Trophoblast cell (in vitro differentiated cells and primary cell): ENCODE measurements at regions not wholly inside any gene's neighbourhood (a gene's known extent, or its start where the extent isn't known, plus 50 kb on each side); places are given as distances from the start of the nearest gene placed in this dataset.
A peak's percentile ranks its signal among the peaks of the same experiment; 100 is the strongest.
"Not testable (repeated sequence)": the region's sequence is repeated elsewhere in the genome, so short reads cannot be mapped to it uniquely, and the experiment has no call there.

Source experiments
- DNase-seq, 2 donors: peaks; one replicate each; pipeline ENCODE4 v3.0.0-alpha.2; 2016
- H2AFZ ChIP-seq: 2 replicates; pipeline ENCODE4 v1.6.1; 2013; ENCODE audit warnings: low read length, moderate library complexity, mild to moderate bottlenecking; ENCODE audit not compliant: insufficient read depth, poor library complexity
- H2AK5ac ChIP-seq: 2 replicates; pipeline ENCODE4 v1.6.1; 2013; ENCODE audit warnings: mild to moderate bottlenecking, low read length
- H2BK120ac ChIP-seq: 2 replicates; pipeline ENCODE4 v1.6.1; 2013; ENCODE audit warnings: low read length, mild to moderate bottlenecking, moderate library complexity; ENCODE audit not compliant: insufficient read depth, poor library complexity
- H2BK12ac ChIP-seq: 2 replicates; pipeline ENCODE4 v1.6.1; 2013; ENCODE audit warnings: mild to moderate bottlenecking, low read length, moderate library complexity
- H2BK5ac ChIP-seq: 2 replicates; pipeline ENCODE4 v1.6.1; 2013; ENCODE audit warnings: low read length, low read depth, moderate library complexity, mild to moderate bottlenecking; ENCODE audit not compliant: poor library complexity
- H3K14ac ChIP-seq: 2 replicates; pipeline ENCODE4 v1.6.1; 2013; ENCODE audit warnings: mild to moderate bottlenecking, low read length
- H3K18ac ChIP-seq: 2 replicates; pipeline ENCODE4 v1.6.1; 2013; ENCODE audit warnings: mild to moderate bottlenecking, low read length
- H3K23ac ChIP-seq: 2 replicates; pipeline ENCODE4 v1.6.1; 2013; ENCODE audit warnings: low read length
- H3K27ac ChIP-seq: 2 replicates; pipeline ENCODE4 v1.5.1; 2013; ENCODE audit warnings: low read depth, mild to moderate bottlenecking, inconsistent platforms, low read length, moderate library complexity
- H3K27me3 ChIP-seq: 2 replicates; pipeline ENCODE4 v1.6.1; 2013; ENCODE audit warnings: inconsistent platforms, mild to moderate bottlenecking, low read length, moderate library complexity; ENCODE audit not compliant: insufficient read depth
- H3K36me3 ChIP-seq, 2 experiments: 1 replicate in 1 of 2; 2 replicates in 1 of 2; pipeline ENCODE4 v1.6.1; 2013; ENCODE audit warnings: low read length in 2 of 2, mild to moderate bottlenecking in 2 of 2, moderate library complexity in 1 of 2; ENCODE audit not compliant: insufficient read depth in 2 of 2, control insufficient read depth in 1 of 2
- H3K4ac ChIP-seq: 2 replicates; pipeline ENCODE4 v1.6.1; 2013; ENCODE audit warnings: low read depth, mild to moderate bottlenecking, low read length, moderate library complexity
- H3K4me1 ChIP-seq, 2 experiments: 1 replicate in 1 of 2; 2 replicates in 1 of 2; pipeline ENCODE4 v1.6.1; 2013; ENCODE audit warnings: low read length in 2 of 2, mild to moderate bottlenecking in 2 of 2, moderate library complexity in 1 of 2; ENCODE audit not compliant: insufficient read depth in 2 of 2, control insufficient read depth in 1 of 2
- H3K4me2 ChIP-seq: 2 replicates; pipeline ENCODE4 v1.6.1; 2013; ENCODE audit warnings: inconsistent platforms, mild to moderate bottlenecking, low read length, moderate library complexity
- H3K4me3 ChIP-seq: 2 replicates; pipeline ENCODE4 v1.5.1; 2013; ENCODE audit warnings: mild to moderate bottlenecking, low read depth, low read length, inconsistent platforms
- H3K79me1 ChIP-seq: one replicate; pipeline ENCODE4 v1.6.1; 2013; ENCODE audit warnings: low read length
- H3K79me2 ChIP-seq: 2 replicates; pipeline ENCODE4 v1.6.1; 2013; ENCODE audit warnings: low read length, mild to moderate bottlenecking; ENCODE audit not compliant: control insufficient read depth, insufficient read depth, poor library complexity
- H3K9ac ChIP-seq: 2 replicates; pipeline ENCODE4 v1.6.1; 2013; ENCODE audit warnings: mild to moderate bottlenecking, low read length
- H3K9me3 ChIP-seq: 2 replicates; pipeline ENCODE4 v1.6.1; 2013; ENCODE audit warnings: low read depth, mild to moderate bottlenecking, control low read depth, inconsistent platforms, low read length; ENCODE audit not compliant: insufficient read depth
- H4K12ac ChIP-seq: 2 replicates; pipeline ENCODE4 v1.6.1; 2013; ENCODE audit warnings: low read depth, mild to moderate bottlenecking, low read length, moderate library complexity
- H4K8ac ChIP-seq: 2 replicates; pipeline ENCODE4 v1.6.1; 2013; ENCODE audit warnings: low read depth, mild to moderate bottlenecking, low read length, moderate library complexity
- H4K91ac ChIP-seq: one replicate; pipeline ENCODE4 v1.6.1; 2013; ENCODE audit warnings: low read depth, mild to moderate bottlenecking, low read length, moderate library complexity
- WGBS: extraction: QIAGEN DNeasy Blood & Tissue Kit; methylation state at CpG from one replicate; pipeline ENCODE4 v1.1.7; 2013; ENCODE audit warnings: missing lambda C conversion rate; ENCODE audit not compliant: insufficient read length, insufficient coverage; ENCODE audit errors: extremely low coverage; 5-methylcytosine and 5-hydroxymethylcytosine counted together

GRCh38 chrX:3828378-3829040 lies 115.1 kb upstream of the PRKX start:
- DNase-seq, H4K12ac ChIP-seq, H3K9me3 ChIP-seq, H2BK5ac ChIP-seq, H3K4ac ChIP-seq, H2BK120ac ChIP-seq, H3K23ac ChIP-seq, H4K91ac ChIP-seq, H2AK5ac ChIP-seq, H3K4me2 ChIP-seq, H3K27me3 ChIP-seq, H3K4me1 ChIP-seq, H4K8ac ChIP-seq, H2BK12ac ChIP-seq, H3K14ac ChIP-seq, H3K9ac ChIP-seq, H2AFZ ChIP-seq, H3K36me3 ChIP-seq, H3K4me3 ChIP-seq, H3K79me2 ChIP-seq, H3K27ac ChIP-seq, H3K79me1 ChIP-seq, H3K18ac ChIP-seq: not testable (repeated sequence)
- WGBS: no CpG with 5 or more reads among the region's 20 CpGs

- H3K4me1 ChIP-seq, H3K18ac ChIP-seq: not testable (repeated sequence)
Observed at GRCh38 chrX:3824008-3824407, 110.6 kb upstream of the PRKX start.

GRCh38 chrX:3820167-3820566 lies 106.7 kb upstream of the PRKX start:
- no peak overlapping the region for H3K4ac ChIP-seq
- no peak overlapping the region for H4K8ac ChIP-seq
- no peak overlapping the region for H3K23ac ChIP-seq
- H4K12ac ChIP-seq: no peak overlapping the region
- H3K14ac ChIP-seq: no peak overlapping the region
- no peak overlapping the region for H3K18ac ChIP-seq
- H3K9ac ChIP-seq: no peak overlapping the region
- no peaks in the 10 kb centered on the region for H3K9me3 ChIP-seq
- H3K4me3 ChIP-seq: no peak overlapping the region
- no peak overlapping the region for H2BK120ac ChIP-seq
- H2BK12ac ChIP-seq: no peak overlapping the region
- peak; percentile 2 to 58 for DNase-seq
- no peak overlapping the region for H2AFZ ChIP-seq
- H3K79me1 ChIP-seq: peaks cover 9% of the 10 kb centered on the region
- H3K27ac ChIP-seq: no peak overlapping the region
- peaks cover 14 to 20% of the 10 kb centered on the region in 2 experiments for H3K36me3 ChIP-seq
- H4K91ac ChIP-seq: no peak overlapping the region
- peaks cover 4% of the 10 kb centered on the region for H3K79me2 ChIP-seq
- no CpG with 5 or more reads among the region's 4 CpGs for WGBS
- H3K27me3 ChIP-seq: no peaks in the 10 kb centered on the region
- H3K4me1 ChIP-seq: no peaks in the 10 kb centered on the region
- H2BK5ac ChIP-seq: no peak overlapping the region
- no peak overlapping the region for H3K4me2 ChIP-seq
- no peak overlapping the region for H2AK5ac ChIP-seq

More at GRCh38 chrX:3824008-3824407, 110.6 kb upstream of the PRKX start:
- H3K9ac ChIP-seq, H2BK12ac ChIP-seq, H2BK120ac ChIP-seq, H4K12ac ChIP-seq, H3K4ac ChIP-seq, DNase-seq, H3K4me2 ChIP-seq, H4K8ac ChIP-seq, H3K27ac ChIP-seq, H2BK5ac ChIP-seq, H3K23ac ChIP-seq, H4K91ac ChIP-seq, H3K79me1 ChIP-seq, H3K9me3 ChIP-seq, H3K14ac ChIP-seq, H3K79me2 ChIP-seq, H3K27me3 ChIP-seq, H3K4me3 ChIP-seq, H2AK5ac ChIP-seq, H2AFZ ChIP-seq: not testable (repeated sequence)
- WGBS: no CpG with 5 or more reads among the region's 5 CpGs
- H3K36me3 ChIP-seq: peaks cover 18% of the 10 kb centered on the region in 2 experiments

- peaks cover 12% of the 10 kb centered on the region for H3K79me1 ChIP-seq
- H3K14ac ChIP-seq, H3K4me1 ChIP-seq, H3K9ac ChIP-seq, H2BK120ac ChIP-seq, H3K9me3 ChIP-seq, H4K12ac ChIP-seq, H3K79me2 ChIP-seq, H2AK5ac ChIP-seq, H3K23ac ChIP-seq, H3K4me3 ChIP-seq, H2BK5ac ChIP-seq, H2BK12ac ChIP-seq, H4K91ac ChIP-seq, H3K27me3 ChIP-seq, DNase-seq, H2AFZ ChIP-seq, H3K4ac ChIP-seq, H3K18ac ChIP-seq, H3K27ac ChIP-seq, H3K4me2 ChIP-seq, H4K8ac ChIP-seq: not testable (repeated sequence)
- WGBS: no CpG with 5 or more reads among the region's 5 CpGs
- peaks cover 7 to 13% of the 10 kb centered on the region in 2 experiments for H3K36me3 ChIP-seq
Observed at GRCh38 chrX:3817480-3817879, 104.0 kb upstream of the PRKX start.
